Caco-2 (cell line): ENCODE measurements at regions not wholly inside any gene's neighbourhood (a gene's known extent, or its start where the extent isn't known, plus 50 kb on each side); places are given as distances from the start of the nearest gene placed in this dataset.

Source experiments
- BruUV-seq: library from RNA; stranded (reverse); fragments of 400-500 nt; replicated peaks from 2 replicates; lab custom pipeline; 2021; lab: Mats Ljungman, UMichigan
- CTCF ChIA-PET: fragments of 300-600 bp; sonication (Branson Sonifier 250); formaldehyde crosslinking; loops from one replicate; lab custom pipeline; 2022; ENCODE audit warnings: antibody characterized with exemption; lab: Charles Lee
- POLR2A ChIA-PET: fragments of 300-600 bp; sonication (Branson Sonifier 250); formaldehyde crosslinking; loops from one replicate; lab custom pipeline; 2022; ENCODE audit warnings: antibody characterized with exemption; lab: Charles Lee
- DNase-seq, 2 experiments: peaks; one replicate each; pipeline versions ENCODE4 v3.0.0 to v3.0.0-alpha.2; 2020 to 2022
- H3K27me3 ChIP-seq: replicated peaks from 2 replicates; pipeline ENCODE4 v1.6.0; 2011; ENCODE audit warnings: low read length; ENCODE audit not compliant: control insufficient read depth, insufficient read depth
- H3K36me3 ChIP-seq: 2 replicates; pipeline ENCODE4 v1.5.1; 2011; ENCODE audit warnings: low read length; ENCODE audit not compliant: control insufficient read depth, insufficient read depth
- H3K4me1 ChIP-seq: fragments of 250-450 bp; sonication (Bioruptor Pico); 2 replicates; pipeline ENCODE4 v1.5.1; 2020; ENCODE audit warnings: mild to moderate bottlenecking
- H3K4me3 ChIP-seq: 2 replicates; pipeline ENCODE4 v1.5.1; 2011; ENCODE audit warnings: low read depth, mild to moderate bottlenecking, control low read depth, low read length
- H3K9me3 ChIP-seq: fragments of 250-450 bp; sonication (Bioruptor Pico); 2 replicates; pipeline ENCODE4 v1.5.1; 2020; ENCODE audit warnings: mild to moderate bottlenecking, moderate library complexity
- H3K27ac Mint-ChIP-seq: one replicate; pipeline ENCODE4 v1.8.0; 2022; ENCODE audit warnings: mixed read lengths; ENCODE audit not compliant: unreplicated experiment
- H3K27me3 Mint-ChIP-seq: one replicate; pipeline ENCODE4 v1.8.0; 2022; ENCODE audit warnings: mixed read lengths; ENCODE audit not compliant: insufficient read depth, unreplicated experiment
- H3K36me3 Mint-ChIP-seq: one replicate; pipeline ENCODE4 v1.8.0; 2022; ENCODE audit warnings: mild to moderate bottlenecking, mixed read lengths; ENCODE audit not compliant: insufficient read depth, unreplicated experiment
- H3K4me1 Mint-ChIP-seq: one replicate; pipeline ENCODE4 v1.8.0; 2022; ENCODE audit warnings: low read depth, mixed read lengths; ENCODE audit not compliant: unreplicated experiment
- H3K4me3 Mint-ChIP-seq: one replicate; pipeline ENCODE4 v1.8.0; 2022; ENCODE audit warnings: mild to moderate bottlenecking, moderate library complexity, mixed read lengths; ENCODE audit not compliant: unreplicated experiment
- H3K9me3 Mint-ChIP-seq: one replicate; pipeline ENCODE4 v1.8.0; 2022; ENCODE audit warnings: mixed read lengths; ENCODE audit not compliant: unreplicated experiment
- intact Hi-C: fragments of 100-400 bp; cut with micrococcal nuclease; formaldehyde crosslinking; loops from one replicate; pipeline ENCODE4 v1.10.0; 2022; ENCODE audit not compliant: unreplicated experiment
- TF ChIP-seq, protein P1 (sequence below), 2 experiments: fragments of 200-600 bp in 1 of 2; IDR thresholded peaks; 1 replicate in 1 of 2; 2 replicates in 1 of 2; pipeline versions ENCODE4 v1.5.1 to v1.8.0; 2011 to 2022; ENCODE audit warnings: antibody characterized with exemption in 1 of 2, control low read depth in 1 of 2, inconsistent platforms in 1 of 2, low read depth in 1 of 2, low read length in 1 of 2, mild to moderate bottlenecking in 1 of 2, moderate library complexity in 1 of 2; ENCODE audit not compliant: insufficient read depth in 1 of 2, severe bottlenecking in 1 of 2, unreplicated experiment in 1 of 2

DNA sequence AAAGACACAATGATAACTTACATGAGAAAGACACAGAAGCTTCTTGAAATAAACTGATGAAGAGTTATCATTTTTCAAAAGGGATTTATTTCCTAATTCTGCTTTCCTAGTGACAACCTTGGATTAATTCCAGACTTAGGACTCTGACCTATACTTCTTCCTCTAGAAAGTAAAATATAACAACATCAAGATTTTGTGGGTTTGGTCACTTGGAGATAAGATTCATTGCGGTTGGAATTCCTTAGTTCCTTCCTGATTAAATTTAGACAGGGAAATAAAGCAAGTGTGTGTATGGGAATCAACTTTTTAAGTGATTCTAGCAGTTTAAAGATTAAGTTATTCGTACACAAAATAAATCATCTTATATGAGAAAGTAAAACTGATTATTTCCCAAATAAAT is 208.4 kb upstream of the CCDC150 start:
- BruUV-seq = no TSS peak
- Mint-ChIP-seq H3K27me3 (no peaks in the 10 kb centered on the region), H3K36me3 (no peaks in the 10 kb centered on the region), H3K4me3 (no peak overlapping the region), H3K4me1 (no peaks in the 10 kb centered on the region), H3K27ac (no peak overlapping the region), H3K9me3 (no peaks in the 10 kb centered on the region)
- CTCF ChIA-PET = no interaction called here
- DNase-seq = no peak
- POLR2A ChIA-PET = no interaction called here
- Histone ChIP-seq H3K36me3 (no peaks in the 10 kb centered on the region), H3K27me3 (no peaks in the 10 kb centered on the region; the same call in 1 of the 2 replicates), H3K9me3 (no peaks in the 10 kb centered on the region), H3K4me3 (no peak overlapping the region), H3K4me1 (no peaks in the 10 kb centered on the region)
- intact Hi-C loops = loop anchor here (10.0 kb wide), 1 partner anchor 324 kb away; no protein-coding TSS in a partner anchor
- TF ChIP-seq, protein P1, sequence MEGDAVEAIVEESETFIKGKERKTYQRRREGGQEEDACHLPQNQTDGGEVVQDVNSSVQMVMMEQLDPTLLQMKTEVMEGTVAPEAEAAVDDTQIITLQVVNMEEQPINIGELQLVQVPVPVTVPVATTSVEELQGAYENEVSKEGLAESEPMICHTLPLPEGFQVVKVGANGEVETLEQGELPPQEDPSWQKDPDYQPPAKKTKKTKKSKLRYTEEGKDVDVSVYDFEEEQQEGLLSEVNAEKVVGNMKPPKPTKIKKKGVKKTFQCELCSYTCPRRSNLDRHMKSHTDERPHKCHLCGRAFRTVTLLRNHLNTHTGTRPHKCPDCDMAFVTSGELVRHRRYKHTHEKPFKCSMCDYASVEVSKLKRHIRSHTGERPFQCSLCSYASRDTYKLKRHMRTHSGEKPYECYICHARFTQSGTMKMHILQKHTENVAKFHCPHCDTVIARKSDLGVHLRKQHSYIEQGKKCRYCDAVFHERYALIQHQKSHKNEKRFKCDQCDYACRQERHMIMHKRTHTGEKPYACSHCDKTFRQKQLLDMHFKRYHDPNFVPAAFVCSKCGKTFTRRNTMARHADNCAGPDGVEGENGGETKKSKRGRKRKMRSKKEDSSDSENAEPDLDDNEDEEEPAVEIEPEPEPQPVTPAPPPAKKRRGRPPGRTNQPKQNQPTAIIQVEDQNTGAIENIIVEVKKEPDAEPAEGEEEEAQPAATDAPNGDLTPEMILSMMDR (IDR thresholded peaks at IDR 0.05; ENCODE audit: insufficient read depth in 1 of 2, low read depth in 1 of 2, low read length in 1 of 2, severe bottlenecking in 1 of 2, unreplicated experiment in 1 of 2) = no peak

DNA sequence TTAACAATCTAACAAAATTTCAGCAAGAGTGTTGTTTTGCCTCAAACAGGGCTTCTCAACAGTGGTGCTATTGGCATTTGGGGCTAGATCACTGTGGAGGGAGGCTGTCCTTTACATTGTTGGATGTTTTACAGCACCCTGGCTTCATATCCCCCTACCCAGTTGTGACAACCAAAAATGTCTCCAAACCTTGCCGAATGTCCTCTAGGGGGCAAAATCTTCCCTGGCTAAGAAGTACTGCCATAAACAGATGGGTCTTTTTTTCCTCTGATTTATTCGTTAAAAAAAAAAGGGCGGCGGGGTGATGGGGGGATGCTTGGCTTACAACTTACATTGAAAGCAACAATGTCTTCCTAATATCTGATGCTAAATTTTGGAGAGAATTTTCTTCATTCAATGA is 207.6 kb upstream of the CCDC150 start:
- POLR2A ChIA-PET = no interaction called here
- DNase-seq = peak in 1 of 2 experiments; percentile 40
- Mint-ChIP-seq H3K27ac (no peak overlapping the region), H3K27me3 (peaks cover 1% of the 10 kb centered on the region), H3K4me3 (no peak overlapping the region), H3K9me3 (no peaks in the 10 kb centered on the region), H3K36me3 (no peaks in the 10 kb centered on the region), H3K4me1 (no peaks in the 10 kb centered on the region)
- CTCF ChIA-PET = no interaction called here
- no peak overlapping the region for H3K4me3 ChIP-seq
- intact Hi-C loops = loop anchor here (10.0 kb wide), 1 partner anchor 323 kb away; no protein-coding TSS in a partner anchor
- no peaks in the 10 kb centered on the region for H3K4me1 ChIP-seq
- H3K27me3 ChIP-seq = no peaks in the 10 kb centered on the region; the same call in 1 of the 2 replicates
- TF ChIP-seq, protein P1 (IDR thresholded peaks at IDR 0.05; ENCODE audit: insufficient read depth in 1 of 2, low read depth in 1 of 2, low read length in 1 of 2, severe bottlenecking in 1 of 2, unreplicated experiment in 1 of 2) = peak; percentile 31 to 52
- no peaks in the 10 kb centered on the region for H3K36me3 ChIP-seq
- no TSS peak for BruUV-seq
- H3K9me3 ChIP-seq = no peaks in the 10 kb centered on the region

DNA sequence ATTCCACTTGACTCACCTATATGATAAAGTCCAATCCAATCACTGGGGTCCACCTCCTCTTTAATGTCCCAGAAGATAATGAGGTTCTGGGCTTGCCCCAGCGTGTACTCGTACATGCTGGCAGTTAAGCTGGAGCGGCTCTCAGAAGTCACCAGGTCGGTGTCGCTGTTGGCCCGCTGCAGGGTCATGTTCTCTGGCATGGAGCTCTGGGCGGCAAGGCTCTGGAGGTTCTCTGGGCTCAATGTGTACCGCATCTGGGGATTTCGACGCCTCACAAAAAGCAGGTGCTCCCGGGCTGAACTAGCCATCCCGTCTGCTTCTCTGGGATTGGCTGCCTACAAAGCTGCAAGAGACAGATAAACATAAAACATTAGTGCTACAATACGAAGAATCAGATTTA is 206.4 kb upstream of the CCDC150 start:
- Mint-ChIP-seq H3K27me3 (peaks cover 8% of the 10 kb centered on the region), H3K36me3 (no peaks in the 10 kb centered on the region), H3K4me1 (no peaks in the 10 kb centered on the region), H3K4me3 (no peak overlapping the region), H3K9me3 (no peaks in the 10 kb centered on the region), H3K27ac (no peak overlapping the region)
- Histone ChIP-seq H3K27me3 (no peaks in the 10 kb centered on the region; the same call in 1 of the 2 replicates), H3K4me1 (no peaks in the 10 kb centered on the region), H3K4me3 (no peak overlapping the region), H3K9me3 (no peaks in the 10 kb centered on the region), H3K36me3 (no peaks in the 10 kb centered on the region)
- intact Hi-C loops = loop anchor here (10.0 kb wide), 1 partner anchor 322 kb away; no protein-coding TSS in a partner anchor
- TF ChIP-seq, protein P1 (IDR thresholded peaks at IDR 0.05; ENCODE audit: insufficient read depth in 1 of 2, low read depth in 1 of 2, low read length in 1 of 2, severe bottlenecking in 1 of 2, unreplicated experiment in 1 of 2) = no peak
- POLR2A ChIA-PET = no interaction called here
- DNase-seq = no peak
- CTCF ChIA-PET = no interaction called here
- BruUV-seq = no TSS peak
